K562 (cell line): ENCODE measurements at regions not wholly inside any gene's neighbourhood (a gene's known extent, or its start where the extent isn't known, plus 50 kb on each side); places are given as distances from the start of the nearest gene placed in this dataset.

Experiments
- ATAC-seq: fragments of 200-7000 bp; cut with Tn5 transposase; 3 replicates; pipeline ENCODE4 v1.9.1; 2020; ENCODE audit warnings: moderate library complexity
- BruUV-seq: library from RNA; stranded (reverse); fragments of 400-500 nt; replicated peaks from 2 replicates; lab custom pipeline; 2021; lab: Mats Ljungman, UMichigan
- CTCF ChIA-PET: fragments of 300-600 bp; formaldehyde crosslinking; extraction: SDS; loops from one replicate; lab custom pipeline; 2021; ENCODE audit warnings: low intra/inter-chr PET ratio; lab: Yijun Ruan, JAX
- POLR2A ChIA-PET: fragments of 300-600, 350-650 bp; sonication (Branson Sonifier 250); formaldehyde crosslinking; extraction: SDS; loops from one replicate; lab custom pipeline; 2021; ENCODE audit warnings: antibody characterized with exemption, inconsistent platforms; lab: Yijun Ruan, JAX
- DNase-seq, 4 experiments: peaks; one replicate each; pipeline versions ENCODE4 v3.0.0 to v3.0.0-alpha.2; 2011 to 2018; ENCODE audit warnings: low spot score in 3 of 4, mixed read lengths in 3 of 4; ENCODE audit errors: extremely low read depth in 1 of 4
- FAIRE-seq: peaks from 2 replicates; lab custom pipeline; 2011; peaks lifted over from hg19 to GRCh38; lab: Jason Lieb, UNC
- H2AFZ ChIP-seq: 2 replicates; pipeline ENCODE4 v1.6.0; 2011; ENCODE audit warnings: low read depth, low read length, control low read depth, inconsistent platforms
- H3K27ac ChIP-seq: fragments of 200-600 bp; 3 replicates; pipeline ENCODE4 v1.8.0; 2011; ENCODE audit warnings: low read depth, mild to moderate bottlenecking, control low read depth, inconsistent platforms, low read length, moderate library complexity, mixed read lengths; ENCODE audit errors: extremely low read depth
- H3K27me3 ChIP-seq, 2 experiments: fragments of 300-600 bp in 1 of 2; 2 replicates in 1 of 2; 3 replicates in 1 of 2; pipeline versions ENCODE4 v1.6.0 to v1.8.0; 2011; ENCODE audit warnings: inconsistent platforms in 2 of 2, low read length in 2 of 2, mild to moderate bottlenecking in 1 of 2, mixed read lengths in 1 of 2, moderate library complexity in 1 of 2; ENCODE audit not compliant: control insufficient read depth in 2 of 2, insufficient read depth in 2 of 2
- H3K36me3 ChIP-seq: fragments of 300-600 bp; 3 replicates; pipeline ENCODE4 v1.8.0; 2011; ENCODE audit warnings: mild to moderate bottlenecking, low read length, inconsistent platforms; ENCODE audit not compliant: control insufficient read depth, insufficient read depth
- H3K4me1 ChIP-seq, 2 experiments: fragments of 200-600 bp in 1 of 2; replicated peaks in 1 of 2; 2 replicates in 1 of 2; 3 replicates in 1 of 2; pipeline versions ENCODE4 v1.5.1 to v1.8.0; 2011; ENCODE audit warnings: inconsistent platforms in 2 of 2, low read length in 2 of 2, mild to moderate bottlenecking in 1 of 2, mixed read lengths in 1 of 2, moderate library complexity in 1 of 2; ENCODE audit not compliant: control insufficient read depth in 2 of 2, insufficient read depth in 2 of 2
- H3K4me2 ChIP-seq: 2 replicates; pipeline ENCODE4 v1.6.1; 2011; ENCODE audit warnings: low read length, control low read depth, inconsistent platforms, mixed read lengths; ENCODE audit not compliant: insufficient read depth
- H3K4me3 ChIP-seq: fragments of 200-600 bp; sonication (generic), shearing (Covaris generic); 2 replicates; pipeline ENCODE4 v1.5.1; 2016; ENCODE audit warnings: control low read depth, inconsistent platforms
- H3K79me2 ChIP-seq: fragments of 200-600 bp; 3 replicates; pipeline ENCODE4 v1.8.0; 2011; ENCODE audit warnings: low read length, inconsistent platforms; ENCODE audit not compliant: control insufficient read depth, insufficient read depth
- H3K9ac ChIP-seq, 2 experiments: 2 replicates each; pipeline versions ENCODE4 v1.6.0 to v1.6.1; 2011; ENCODE audit warnings: low read depth in 2 of 2, low read length in 2 of 2, control low read depth in 1 of 2, inconsistent platforms in 1 of 2, mild to moderate bottlenecking in 1 of 2, mixed read lengths in 1 of 2; ENCODE audit not compliant: insufficient read depth in 1 of 2
- H3K9me1 ChIP-seq: one replicate; pipeline ENCODE4 v1.6.0; 2011; ENCODE audit warnings: inconsistent platforms, mild to moderate bottlenecking, low read length, moderate library complexity; ENCODE audit not compliant: control insufficient read depth, insufficient read depth
- H3K9me3 ChIP-seq: replicated peaks from 2 replicates; pipeline ENCODE4 v1.5.1; 2011; ENCODE audit warnings: low read depth, low read length, inconsistent platforms; ENCODE audit not compliant: control insufficient read depth, insufficient read depth
- H4K20me1 ChIP-seq: replicated peaks from 2 replicates; pipeline ENCODE4 v1.6.1; 2011; ENCODE audit warnings: low read length, inconsistent platforms, mixed read lengths; ENCODE audit not compliant: control insufficient read depth, insufficient read depth
- BMI1 ChIP-seq: fragments of 150-350 bp; IDR thresholded peaks from 2 replicates; pipeline ENCODE4 v1.6.1; 2014; ENCODE audit warnings: low read length
- CBX5 ChIP-seq: IDR thresholded peaks from 2 replicates; pipeline ENCODE4 v1.6.1; 2014; ENCODE audit warnings: low read depth, borderline replicate concordance
- PCBP2 ChIP-seq: fragments of 200-400 bp; formaldehyde crosslinking; IDR thresholded peaks from 2 replicates; pipeline ENCODE4 v1.6.1; 2018; ENCODE audit warnings: low read length, low read depth, mild to moderate bottlenecking, moderate library complexity; ENCODE audit not compliant: poor library complexity, severe bottlenecking
- ZNF445 ChIP-seq: fragments of 250-450 bp; sonication (Bioruptor Pico); IDR thresholded peaks from 2 replicates; pipeline ENCODE4 v1.4.0; 2020; ENCODE audit warnings: low read depth, mild to moderate bottlenecking, moderate library complexity
- ZNF584 ChIP-seq: fragments of 200-800 bp; sonication (Bioruptor generic); IDR thresholded peaks from 2 replicates; pipeline ENCODE4 v1.6.1; 2016; ENCODE audit warnings: low read depth, mild to moderate bottlenecking, missing genetic modification characterization, missing compliant biosample characterization
- ZNF707 ChIP-seq: fragments of 250-450 bp; sonication (Bioruptor Pico); conservative IDR thresholded peaks from 2 replicates; pipeline ENCODE4 v1.8.0; 2022; ENCODE audit warnings: inconsistent platforms, mild to moderate bottlenecking, moderate library complexity
- in situ Hi-C: fragments of 300-500 bp; cut with MboI; formaldehyde crosslinking; loops from 4 replicates; pipeline ENCODE4 v1.15.0; 2018; ENCODE audit warnings: inconsistent platforms, mixed read lengths
- intact Hi-C: fragments of 100-400 bp; cut with micrococcal nuclease; formaldehyde crosslinking; loops from 2 replicates; pipeline ENCODE4 v1.14.2; 2022
- TF ChIP-seq, protein P1 (sequence below): sonication (generic); formaldehyde crosslinking; IDR thresholded peaks from 2 replicates; pipeline ENCODE4 v1.8.1; 2023; ENCODE audit warnings: mild to moderate bottlenecking, missing genetic modification reagents
- TF ChIP-seq, protein P2 (sequence below): fragments of 250-450 bp; sonication (Bioruptor Pico); IDR thresholded peaks from 2 replicates; pipeline ENCODE4 v1.8.0; 2021; ENCODE audit warnings: moderate library complexity, mild to moderate bottlenecking, inconsistent platforms

GRCh38 chr4:176981074-176981473 is 188.4 kb upstream of the VEGFC start:
- Histone ChIP-seq H3K4me3 (no peak overlapping the region), H3K4me1 (no peaks in the 10 kb centered on the region), H3K27me3 (no peaks in the 10 kb centered on the region), H3K27ac (no peak overlapping the region), H3K9me1 (no peaks in the 10 kb centered on the region), H4K20me1 (no peaks in the 10 kb centered on the region), H3K9me3 (0 out of 2 replicates have a peak, but pooled peaks cover 1% of the 10 kb centered on the region), H3K4me2 (no peak overlapping the region), H3K36me3 (no peaks in the 10 kb centered on the region), H3K9ac (no peak overlapping the region), H3K79me2 (no peaks in the 10 kb centered on the region), H2AFZ (no peak overlapping the region)
- BruUV-seq, result no TSS peak
- CTCF ChIA-PET, result no interaction called here
- in situ Hi-C loops (no loop called here), intact Hi-C loops (no loop called here)
- no peak for ATAC-seq
- no peak for TF ChIP-seq PCBP2
- TF ChIP-seq ZNF707, result no peak
- no peak for TF ChIP-seq ZNF445
- TF ChIP-seq ZNF584 (CRISPR knock-in tag), result no peak
- TF ChIP-seq, protein P1, sequence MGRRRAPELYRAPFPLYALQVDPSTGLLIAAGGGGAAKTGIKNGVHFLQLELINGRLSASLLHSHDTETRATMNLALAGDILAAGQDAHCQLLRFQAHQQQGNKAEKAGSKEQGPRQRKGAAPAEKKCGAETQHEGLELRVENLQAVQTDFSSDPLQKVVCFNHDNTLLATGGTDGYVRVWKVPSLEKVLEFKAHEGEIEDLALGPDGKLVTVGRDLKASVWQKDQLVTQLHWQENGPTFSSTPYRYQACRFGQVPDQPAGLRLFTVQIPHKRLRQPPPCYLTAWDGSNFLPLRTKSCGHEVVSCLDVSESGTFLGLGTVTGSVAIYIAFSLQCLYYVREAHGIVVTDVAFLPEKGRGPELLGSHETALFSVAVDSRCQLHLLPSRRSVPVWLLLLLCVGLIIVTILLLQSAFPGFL (CRISPR knock-in tag), result no peak
- TF ChIP-seq, protein P2, sequence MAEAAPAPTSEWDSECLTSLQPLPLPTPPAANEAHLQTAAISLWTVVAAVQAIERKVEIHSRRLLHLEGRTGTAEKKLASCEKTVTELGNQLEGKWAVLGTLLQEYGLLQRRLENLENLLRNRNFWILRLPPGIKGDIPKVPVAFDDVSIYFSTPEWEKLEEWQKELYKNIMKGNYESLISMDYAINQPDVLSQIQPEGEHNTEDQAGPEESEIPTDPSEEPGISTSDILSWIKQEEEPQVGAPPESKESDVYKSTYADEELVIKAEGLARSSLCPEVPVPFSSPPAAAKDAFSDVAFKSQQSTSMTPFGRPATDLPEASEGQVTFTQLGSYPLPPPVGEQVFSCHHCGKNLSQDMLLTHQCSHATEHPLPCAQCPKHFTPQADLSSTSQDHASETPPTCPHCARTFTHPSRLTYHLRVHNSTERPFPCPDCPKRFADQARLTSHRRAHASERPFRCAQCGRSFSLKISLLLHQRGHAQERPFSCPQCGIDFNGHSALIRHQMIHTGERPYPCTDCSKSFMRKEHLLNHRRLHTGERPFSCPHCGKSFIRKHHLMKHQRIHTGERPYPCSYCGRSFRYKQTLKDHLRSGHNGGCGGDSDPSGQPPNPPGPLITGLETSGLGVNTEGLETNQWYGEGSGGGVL, result no peak
- no peak for TF ChIP-seq BMI1
- no peak for TF ChIP-seq CBX5
- DNase-seq, result no peak
- FAIRE-seq, result no peak
- POLR2A ChIA-PET, result no interaction called here
